DMS153 treated with DMSO at 0.1 percent for 48 hours (cell line): ENCODE measurements at regions not wholly inside any gene's neighbourhood (a gene's known extent, or its start where the extent isn't known, plus 50 kb on each side); places are given as distances from the start of the nearest gene placed in this dataset.

Source experiments
- DNase-seq: peaks from one replicate; lab custom pipeline; 2025; ENCODE audit not compliant: unreplicated experiment; lab: John Stamatoyannopoulos, UW

GRCh38 chr6:169843110-169843509 lies 91.7 kb downstream of the ERMARD start:
- DNase-seq: no peak

- DNase-seq: no peak
Observed at GRCh38 chr6:169841907-169842606, 90.6 kb downstream of the ERMARD start.

DNA sequence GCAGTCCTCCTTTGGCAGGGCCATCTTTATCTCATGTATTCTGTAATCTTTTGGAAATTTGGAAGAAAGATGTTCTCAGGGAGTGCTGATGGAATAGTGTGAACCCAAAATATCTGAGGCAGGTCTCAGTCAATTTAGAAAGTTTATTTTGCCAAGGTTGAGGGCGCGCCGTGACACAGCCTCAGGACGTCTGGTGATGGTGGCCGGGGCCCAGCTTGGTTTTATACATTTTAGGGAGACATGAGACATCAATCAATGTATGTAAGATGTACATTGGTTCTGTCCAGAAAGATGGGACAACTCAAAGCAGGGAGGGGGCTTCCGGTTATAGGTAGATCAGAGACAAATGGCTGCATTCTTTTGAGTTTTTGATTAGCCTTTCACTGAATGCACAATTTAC lies 89.8 kb downstream of the ERMARD start:
- no peak for DNase-seq

- DNase-seq: no peak
Observed at GRCh38 chr6:169839898-169840631, 88.6 kb downstream of the ERMARD start.

DNA sequence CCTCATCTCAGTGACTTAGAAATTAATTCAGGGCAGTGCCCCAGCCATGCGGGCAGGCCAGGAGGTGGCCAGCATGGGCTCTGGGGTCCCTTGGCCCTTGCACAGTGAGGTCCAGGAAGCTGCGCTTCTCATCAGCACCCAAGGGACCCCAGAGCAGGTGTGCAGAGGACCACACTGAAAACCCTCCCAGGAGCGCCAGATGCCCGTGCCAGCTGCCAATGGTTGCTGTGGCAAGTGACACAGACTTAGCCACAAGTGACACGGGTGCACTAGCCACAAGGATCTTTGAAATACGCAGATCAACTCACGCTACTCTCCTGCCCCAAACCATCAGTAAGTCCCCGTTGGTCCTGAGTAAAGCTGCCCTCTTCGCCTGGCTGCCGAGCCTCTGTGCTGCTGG lies 88.1 kb downstream of the ERMARD start:
- DNase-seq: no peak

DNA sequence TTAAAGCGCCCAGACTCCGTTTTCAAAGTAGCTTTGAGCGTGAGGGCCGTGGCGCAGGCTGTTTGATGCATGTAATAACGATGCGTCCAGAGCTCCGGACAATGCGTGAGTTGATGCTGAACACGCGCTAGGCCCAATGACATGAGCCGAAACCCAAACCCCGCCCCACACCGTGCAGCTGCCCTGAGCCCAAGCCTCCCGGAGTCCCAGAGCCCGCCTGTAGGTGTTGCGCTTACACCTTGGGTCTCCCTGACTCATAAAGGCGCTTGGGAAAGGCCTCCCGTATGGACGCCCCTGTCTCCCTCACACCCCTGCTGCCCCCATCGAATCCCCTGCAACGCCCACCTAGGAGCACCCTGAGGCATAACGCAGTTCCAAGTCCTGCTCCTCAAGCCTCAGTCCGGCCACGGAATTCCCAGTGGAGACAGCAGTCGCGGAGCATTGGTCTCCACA lies 87.6 kb downstream of the ERMARD start:
- DNase-seq: no peak

- DNase-seq: no peak
Observed at GRCh38 chr6:169838346-169839028, 87.1 kb downstream of the ERMARD start.

GRCh38 chr6:169837529-169838250 lies 86.3 kb downstream of the ERMARD start:
- no peak for DNase-seq

DNA sequence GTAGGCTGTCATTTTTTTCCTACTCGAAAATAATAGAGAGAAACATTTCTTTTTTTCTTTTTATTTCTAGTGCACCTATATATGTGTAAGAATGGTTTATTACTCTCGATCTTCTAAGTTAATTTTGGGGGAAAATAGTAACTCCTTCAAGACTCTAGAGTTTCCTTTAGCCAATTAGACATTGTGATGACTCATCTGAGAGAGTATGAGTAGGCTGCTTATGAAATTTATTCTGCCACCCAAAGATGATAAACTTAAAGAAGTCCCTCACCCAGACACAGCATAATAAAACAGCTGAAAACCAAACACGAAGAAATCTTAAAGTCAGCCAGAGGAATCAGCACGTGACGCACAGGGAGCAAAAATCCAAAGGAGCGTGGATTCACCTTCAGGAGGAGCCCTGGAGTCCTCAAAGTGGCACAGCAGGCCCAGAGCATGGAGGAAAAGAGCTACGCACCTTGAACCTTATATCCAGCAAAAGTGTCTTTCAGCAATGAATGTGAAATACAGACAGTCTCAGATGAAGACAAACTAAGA lies 81.9 kb downstream of the ERMARD start:
- no peak for DNase-seq

- DNase-seq: no peak
Observed at GRCh38 chr6:169832247-169832948, 81.0 kb downstream of the ERMARD start.

DNA sequence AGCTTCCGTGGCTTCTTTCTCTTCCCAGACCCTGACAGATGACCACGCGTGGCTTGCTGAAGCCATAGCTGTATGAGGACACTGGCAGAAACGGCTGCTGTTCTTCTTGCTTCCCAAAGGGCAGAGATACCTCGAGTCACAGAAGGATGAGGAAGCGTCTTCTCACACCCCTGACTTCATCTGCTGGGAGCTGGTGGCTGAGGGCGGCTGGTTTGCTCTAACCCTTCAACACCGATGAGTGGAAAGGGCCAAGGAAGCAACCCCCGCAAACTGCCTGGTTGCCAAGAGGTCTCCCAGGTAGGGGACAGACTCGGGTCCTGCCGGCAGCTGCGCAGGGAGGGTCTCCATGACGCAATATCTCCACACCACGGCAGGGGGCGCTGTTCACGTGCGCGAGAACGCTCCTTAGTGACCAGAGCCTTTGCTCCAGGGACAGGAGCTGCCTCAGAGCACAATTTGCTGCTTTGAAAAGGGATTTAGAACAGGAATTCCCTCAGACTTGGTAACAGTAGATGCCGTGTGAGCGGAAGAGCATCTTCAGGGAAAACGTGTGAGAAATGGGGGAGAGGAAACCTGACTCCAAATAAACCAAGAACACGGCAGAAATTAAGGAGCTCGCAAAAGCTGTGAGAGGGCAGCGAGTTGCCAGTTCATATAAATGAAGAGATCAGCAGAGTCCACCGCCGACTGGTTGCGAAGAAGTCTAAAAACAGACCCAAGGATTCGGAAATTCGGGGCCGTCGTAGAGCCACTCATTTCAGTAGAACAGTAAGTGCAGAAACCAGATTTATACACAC lies 80.2 kb downstream of the ERMARD start:
- DNase-seq: peak; percentile 75
